AML-193 (cell line): ENCODE measurements at regions not wholly inside any gene's neighbourhood (a gene's known extent, or its start where the extent isn't known, plus 50 kb on each side); places are given as distances from the start of the nearest gene placed in this dataset.

ENCODE experiments used
- DNase-seq, 2 experiments: peaks; one replicate each; lab custom pipeline; 2025; lab: John Stamatoyannopoulos, UW

DNA sequence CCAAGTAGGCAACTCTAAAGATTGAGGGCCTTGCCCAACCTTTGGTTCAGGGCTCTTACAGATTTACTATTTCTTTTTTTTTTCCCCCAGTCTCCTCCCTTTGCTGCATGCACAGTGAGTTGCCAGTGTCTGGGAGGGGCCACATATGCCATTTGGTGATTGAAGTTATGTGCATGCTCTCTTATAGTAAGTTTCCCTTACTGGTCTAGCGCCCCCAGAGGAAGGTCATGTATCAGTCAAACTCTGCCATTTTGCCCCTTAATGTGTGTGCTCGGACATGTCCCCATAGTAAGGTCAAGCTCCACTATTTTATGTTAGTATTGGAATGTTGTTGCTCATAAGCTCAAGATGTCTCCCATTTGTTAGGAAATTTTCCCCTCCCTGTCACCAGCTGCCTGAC lies 1138.0 kb upstream of the SLC10A2 start:
- DNase-seq, result peak in 1 of 2 experiments; percentile 24

DNA sequence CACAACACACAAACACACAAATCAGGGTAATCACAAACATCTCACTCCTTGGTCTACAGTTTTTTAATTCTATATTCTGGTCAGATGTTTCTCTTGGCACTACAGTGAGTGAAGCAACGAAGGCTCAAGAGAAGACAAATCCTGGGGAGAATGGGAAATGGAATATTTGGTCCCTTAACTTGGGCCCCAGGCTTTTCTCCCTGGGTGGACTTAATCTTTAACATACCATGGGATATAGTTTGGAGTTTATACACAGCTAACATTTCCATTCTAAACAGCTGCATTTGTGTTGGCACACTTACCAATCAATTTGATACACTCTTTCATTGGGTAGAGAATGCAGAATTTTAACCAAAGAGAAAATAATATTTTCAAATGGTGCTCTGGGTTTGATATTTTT lies 1132.6 kb upstream of the SLC10A2 start:
- DNase-seq, result no peak

DNA sequence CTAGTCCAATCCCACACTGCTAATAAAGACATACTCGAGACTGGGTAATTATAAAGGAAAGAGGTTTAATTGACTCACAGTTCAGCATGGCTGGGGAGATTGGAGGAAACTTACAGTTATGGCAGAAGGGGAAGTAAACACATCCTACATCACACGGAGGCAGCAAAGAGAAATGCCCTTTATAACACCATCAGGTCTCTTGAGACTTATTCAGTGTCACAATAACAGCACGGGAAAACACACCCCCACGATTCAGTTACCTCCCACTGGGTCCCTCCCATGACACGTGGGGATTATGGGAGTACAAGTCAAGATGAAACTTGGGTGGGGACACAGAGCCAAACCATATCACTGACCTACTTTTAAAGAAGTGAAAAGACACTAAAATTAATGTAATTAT lies 1130.4 kb upstream of the SLC10A2 start:
- DNase-seq, result no peak

DNA sequence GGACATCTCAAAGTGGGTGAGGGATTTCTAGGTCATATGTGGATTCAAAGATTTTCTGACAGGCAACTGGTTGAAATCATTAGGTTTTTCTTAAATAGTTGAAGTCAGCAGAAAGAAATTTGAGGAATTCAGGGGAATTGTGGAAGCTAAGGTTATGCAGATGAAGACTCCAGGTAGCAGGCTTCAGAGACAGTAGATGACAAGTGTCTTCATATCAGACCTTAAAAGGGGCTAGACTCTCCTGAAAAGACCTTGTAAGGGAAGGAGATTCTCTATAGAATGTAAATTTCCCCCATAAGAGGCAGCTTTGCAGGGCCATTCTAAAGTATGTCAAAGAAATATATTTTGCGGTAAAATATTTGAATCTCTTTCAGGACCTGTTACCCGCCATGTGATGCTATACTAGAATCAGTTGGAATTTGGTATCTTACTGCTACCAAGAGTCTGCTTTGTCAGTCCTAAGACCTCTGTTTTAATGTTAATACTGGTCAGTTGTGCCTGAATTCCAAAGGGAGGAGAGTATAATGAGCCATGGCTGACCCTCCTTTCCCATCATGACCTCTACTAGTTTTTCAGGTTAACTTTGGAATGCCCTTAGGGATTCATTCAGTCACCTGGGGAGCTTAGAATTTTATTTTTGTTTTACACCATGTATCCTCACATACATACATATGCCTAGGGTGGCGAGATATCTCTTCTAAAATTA lies 1115.5 kb upstream of the SLC10A2 start:
- no peak for DNase-seq

DNA sequence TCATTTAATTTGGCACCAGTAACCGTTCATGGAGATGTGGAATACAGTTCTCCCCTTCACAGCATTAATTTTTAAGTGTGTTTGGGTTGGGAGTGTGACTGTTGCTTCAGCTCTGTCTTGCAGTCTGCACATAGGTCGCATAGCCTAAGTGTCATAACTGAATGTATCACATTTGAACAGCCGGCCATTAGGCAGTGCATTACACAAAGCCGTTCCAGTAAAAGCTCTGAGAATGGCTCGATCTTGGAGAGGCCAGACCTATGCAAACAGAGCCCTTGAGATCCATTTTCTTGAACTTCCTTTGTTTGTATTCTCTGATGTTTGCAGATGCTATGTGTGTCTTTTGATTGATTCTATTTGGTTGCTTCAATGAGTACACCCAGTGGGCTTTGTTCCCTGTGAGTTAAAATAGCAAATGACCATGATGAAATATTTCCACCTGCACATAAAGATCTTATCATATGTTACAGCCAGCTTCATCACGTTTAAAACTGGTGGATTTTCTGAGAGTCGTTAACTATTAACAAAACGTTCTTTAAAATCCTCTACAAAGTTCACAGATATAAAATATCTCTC lies 1104.9 kb upstream of the SLC10A2 start:
- no peak for DNase-seq

DNA sequence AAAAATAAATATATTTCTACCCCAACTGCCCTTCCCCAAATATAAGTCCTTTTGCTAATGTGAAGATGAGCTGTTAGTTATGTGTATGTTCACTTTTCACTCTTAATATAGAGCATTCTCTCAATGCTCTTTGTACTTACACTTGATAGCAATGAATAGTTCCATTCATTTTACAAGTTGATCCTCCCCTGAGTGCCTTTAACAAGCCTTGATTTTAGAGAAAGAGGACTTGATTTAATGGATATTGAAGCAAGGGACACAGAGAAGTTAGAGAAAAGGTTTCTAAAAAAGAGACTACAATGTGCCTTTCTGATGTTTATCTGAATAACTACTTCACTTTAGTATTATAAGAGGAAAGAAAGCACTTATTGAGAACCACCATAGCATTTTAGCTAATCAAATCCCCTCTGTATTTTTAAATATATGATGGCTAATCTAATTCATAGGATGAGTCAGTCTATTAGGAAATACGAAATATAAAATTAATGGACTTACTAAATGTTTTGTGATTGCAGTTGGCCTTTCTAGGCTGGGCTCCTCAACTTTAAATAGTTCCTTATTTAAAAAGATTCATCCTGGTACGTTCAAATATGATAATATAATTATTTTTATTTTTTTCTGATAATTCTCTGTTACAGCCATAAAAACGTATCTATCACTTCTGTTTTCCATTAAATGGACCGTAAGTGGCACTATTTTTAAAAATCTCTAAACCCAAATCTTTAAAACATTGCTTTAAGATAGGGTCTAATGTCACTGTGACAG lies 1097.8 kb upstream of the SLC10A2 start:
- no peak for DNase-seq

DNA sequence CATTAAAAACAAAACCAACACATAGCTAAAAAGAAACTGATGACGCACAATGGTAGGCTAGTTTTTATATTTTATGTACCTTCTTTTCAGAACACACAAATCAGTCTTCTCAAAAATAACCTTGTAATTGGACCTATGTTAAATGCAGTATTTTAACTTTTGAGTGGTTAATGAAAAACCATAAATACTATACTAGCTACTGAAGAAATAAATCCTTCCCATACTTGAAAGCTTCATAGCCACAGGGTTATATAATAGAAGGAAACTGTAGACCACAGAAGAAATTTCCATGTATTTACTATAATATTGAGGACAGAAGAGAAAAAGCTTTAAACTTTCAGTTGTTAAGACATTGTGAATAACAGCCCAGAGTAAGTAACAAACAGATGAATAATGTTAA lies 1094.3 kb upstream of the SLC10A2 start:
- no peak for DNase-seq

DNA sequence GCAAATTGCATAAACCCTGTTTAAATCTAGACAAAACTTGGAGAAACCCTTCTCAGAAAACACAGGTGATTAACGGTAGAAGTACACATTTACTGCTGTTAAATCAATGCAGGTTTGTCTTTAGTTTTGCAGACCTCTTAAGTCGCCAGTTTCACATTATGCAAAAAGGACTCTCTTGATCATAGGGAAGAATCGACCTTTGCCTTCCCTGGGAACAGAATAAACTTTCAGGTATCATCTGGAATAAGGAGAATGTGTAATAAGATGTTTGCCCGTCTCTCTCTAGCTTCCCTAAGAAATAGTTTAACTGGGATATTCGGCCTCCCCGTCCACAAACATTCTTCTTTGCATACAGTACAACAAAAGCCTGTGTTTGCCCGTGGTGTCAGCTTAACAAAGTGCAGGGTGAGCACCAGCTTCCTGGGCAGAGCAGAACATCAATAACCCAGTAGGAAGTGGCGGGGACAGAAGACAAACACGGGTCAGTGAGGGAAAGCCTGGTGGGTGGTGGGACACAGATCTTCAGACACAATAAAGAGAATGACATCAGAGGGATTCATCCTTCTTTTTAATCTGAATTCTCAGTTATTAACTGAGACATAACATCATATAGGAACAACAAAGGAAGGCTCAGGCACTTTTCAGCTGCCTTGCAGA lies 1077.7 kb upstream of the SLC10A2 start:
- no peak for DNase-seq

DNA sequence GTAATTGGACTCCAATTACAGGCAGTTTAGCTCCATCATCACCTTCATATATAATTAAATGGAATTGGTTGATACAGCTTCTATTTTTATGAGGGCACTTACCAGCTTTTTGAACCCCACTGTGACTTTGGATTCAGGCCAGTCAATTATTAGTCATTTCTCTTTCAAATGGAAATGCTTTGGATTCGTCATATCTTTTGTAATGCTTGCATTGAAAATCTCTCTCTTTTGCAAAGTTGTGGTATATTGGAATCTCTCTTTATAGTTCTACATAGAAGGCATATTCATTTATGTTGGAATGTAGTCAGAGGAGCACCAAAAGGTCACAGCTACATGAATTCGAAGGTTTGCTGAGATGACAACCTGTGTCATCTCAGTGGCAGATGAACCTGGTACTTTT lies 1074.3 kb upstream of the SLC10A2 start:
- DNase-seq, result no peak

DNA sequence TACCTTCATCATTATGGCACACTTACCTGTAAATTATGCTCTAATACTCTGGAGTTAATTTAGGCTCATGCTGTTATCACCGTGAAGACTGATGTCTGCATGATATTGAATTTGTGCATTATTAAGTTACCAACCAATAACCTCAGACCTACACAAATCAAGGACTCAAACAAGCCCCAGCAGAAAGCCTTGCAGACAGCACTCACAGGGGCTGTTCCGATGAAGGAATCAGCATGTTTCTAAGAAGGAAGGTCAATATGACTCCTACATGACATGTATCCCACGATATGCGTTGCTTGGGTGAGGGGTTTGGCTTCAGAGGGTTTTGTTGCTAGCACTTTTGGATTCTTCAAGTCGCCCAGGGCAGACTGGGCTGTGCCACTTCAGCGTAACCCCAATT lies 1071.2 kb upstream of the SLC10A2 start:
- DNase-seq, result no peak

DNA sequence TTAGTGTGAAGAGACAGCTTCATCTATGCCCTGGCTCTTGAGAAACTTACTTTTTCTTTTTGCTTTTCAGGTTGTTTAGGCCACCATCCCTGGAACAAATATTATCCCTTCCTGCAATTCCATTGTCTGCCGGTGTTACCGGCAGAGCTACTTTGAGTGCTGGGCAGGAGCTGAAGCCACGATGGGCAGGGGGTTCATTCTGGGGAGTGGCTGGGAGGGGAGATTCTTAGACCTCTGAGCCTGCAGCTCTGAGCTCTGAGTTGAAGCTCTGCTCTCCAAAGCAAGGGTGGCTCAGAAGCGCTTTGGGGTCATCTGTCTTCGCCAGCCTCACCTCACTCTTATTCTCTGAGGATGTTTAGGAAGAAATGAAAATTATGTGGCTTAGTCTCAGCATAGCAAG lies 1066.6 kb upstream of the SLC10A2 start:
- no peak for DNase-seq

DNA sequence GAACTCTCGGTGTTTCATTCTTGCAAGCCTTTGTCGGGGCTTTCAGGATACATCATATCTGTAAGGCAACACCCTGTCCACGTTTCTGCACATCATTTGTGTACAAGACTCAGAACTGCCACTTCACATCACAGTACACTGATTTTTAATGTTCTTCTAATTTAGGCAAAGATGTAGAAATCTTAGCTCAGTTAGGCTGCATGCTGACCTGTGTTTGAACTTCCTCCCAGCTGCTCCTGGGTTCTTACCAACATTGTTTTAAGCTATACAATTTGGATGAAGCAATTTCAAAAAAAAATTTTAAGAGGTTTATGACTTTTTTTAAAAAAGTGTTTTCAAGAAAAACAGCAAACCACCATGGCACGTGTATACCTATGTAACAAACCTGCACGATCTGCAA lies 1047.9 kb upstream of the SLC10A2 start:
- no peak for DNase-seq

DNA sequence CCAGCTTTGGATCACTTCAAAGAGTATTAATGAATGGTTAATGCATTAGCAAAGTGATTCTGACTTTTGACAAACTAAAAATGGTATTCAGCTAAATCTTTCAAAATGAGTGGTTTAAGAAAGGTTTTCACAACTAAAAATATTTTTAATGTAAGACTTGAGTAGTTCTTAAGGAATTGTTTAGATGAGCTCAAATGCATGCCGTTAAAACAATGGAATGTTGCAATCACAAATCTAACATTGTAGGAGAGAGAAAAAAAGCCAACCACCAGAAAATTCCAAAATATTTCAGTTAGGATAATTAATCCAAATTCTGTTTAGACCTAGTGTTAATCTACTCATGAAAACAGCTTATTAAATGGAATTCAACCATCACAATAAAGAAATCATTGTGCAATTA lies 1044.8 kb upstream of the SLC10A2 start:
- no peak for DNase-seq

DNA sequence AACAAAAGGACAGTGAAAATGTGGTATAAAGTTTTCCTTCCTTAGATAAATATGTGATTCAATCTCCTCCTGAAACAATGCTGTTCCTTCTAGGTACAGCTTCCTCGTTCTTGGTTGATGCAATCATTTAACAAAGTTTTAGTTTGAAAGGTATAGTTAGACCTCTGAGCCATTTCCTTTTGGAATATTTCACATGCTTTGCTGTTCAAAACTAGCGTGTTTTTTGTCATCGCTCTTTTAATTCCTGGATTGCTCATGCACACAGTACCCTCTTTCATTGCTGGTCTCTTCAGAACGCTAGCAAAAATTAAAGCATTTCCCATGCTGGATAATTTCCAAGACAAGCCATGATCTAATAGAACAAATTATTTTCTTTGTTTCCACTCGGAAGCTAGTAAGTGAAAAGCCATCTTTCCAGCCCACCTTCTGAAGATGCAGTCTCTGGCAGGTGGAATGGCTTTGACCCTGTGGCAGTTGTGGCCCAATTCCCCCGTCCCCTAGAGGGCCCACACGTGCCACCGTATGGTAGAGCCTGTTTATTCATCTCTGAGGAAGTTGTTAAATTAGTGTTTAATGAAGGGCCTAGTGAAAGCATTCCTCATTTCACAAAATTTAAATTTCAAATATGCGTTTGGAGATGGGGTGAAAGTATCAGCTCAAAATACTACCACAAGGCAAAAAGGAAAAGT lies 1040.6 kb upstream of the SLC10A2 start:
- DNase-seq, result no peak

DNA sequence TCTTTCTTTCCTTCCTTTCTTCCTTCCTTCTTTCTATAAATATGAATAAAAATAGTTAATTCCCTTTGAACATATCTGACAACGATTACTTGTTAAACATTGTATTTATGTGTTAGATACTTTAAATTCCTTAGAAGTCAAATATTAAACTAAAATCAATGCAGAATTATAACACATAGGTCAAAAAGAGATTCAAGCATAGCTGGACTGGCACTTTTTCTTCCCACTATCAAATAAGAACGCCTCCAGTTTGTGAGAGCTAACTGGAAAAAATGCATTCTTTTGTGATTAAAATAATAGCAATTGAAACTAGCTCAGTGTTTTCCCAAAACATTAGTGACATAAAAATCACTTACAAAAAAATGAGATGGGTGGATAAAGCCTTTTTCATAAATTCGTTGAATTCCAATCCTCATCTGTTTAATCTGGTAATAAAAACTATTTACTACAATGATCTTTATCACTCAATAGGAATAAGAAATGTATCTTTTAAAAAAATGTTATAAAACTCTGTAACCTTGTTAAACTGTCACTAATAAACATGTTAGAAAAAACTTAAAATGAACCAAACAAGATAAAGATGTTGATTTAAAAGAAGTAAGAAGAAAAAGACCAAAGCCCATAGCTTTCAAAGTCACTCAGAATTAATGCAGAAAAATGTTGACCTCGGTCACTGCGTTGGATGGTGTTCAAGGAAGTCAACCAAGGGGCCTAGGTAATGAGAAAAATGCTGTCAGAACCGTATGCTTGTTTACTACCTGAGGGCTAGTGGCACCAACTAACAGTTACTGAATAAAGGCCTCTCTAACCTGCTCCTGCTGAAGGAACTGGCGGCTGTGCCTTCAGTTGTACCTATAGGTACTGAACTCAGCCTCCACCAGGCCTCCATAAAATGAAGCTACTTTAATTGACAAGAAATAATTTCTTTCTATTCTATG lies 1039.5 kb upstream of the SLC10A2 start:
- DNase-seq, result no peak

DNA sequence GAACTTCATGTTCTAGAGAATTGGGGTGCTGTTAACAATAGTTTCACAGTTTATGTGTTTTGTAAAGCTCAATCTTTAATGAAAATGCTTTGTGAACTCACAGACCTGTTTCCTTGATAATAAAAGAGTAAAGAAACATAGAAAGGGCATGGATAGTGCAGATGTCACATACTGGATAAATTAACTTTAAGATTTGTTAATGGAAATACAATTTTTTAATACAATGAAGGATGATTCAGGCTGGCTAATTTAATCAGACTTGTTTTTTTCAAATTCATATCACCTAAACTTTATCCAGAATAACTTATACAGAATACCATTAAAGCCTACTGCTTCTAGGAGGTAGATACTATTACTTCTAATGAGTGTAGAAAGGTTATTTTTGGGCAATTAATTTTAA lies 1033.5 kb upstream of the SLC10A2 start:
- no peak for DNase-seq

DNA sequence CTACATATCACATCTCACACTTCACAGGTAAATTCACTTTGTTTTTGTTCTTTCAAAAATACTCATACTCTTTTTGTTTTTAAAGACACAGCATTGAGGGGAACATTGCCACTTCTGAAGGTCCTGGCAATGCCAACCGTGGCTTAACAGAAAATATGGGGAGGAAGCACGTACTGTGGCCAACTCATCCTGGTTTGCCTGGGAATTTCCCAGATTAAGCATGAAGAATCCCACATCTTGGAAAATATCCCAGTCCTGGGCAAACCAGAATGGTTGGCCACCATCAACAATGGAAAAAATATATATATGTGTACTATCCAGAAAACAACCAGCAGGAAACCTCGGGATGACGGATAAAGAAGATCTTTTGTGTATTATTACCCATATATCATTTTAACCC lies 1032.2 kb upstream of the SLC10A2 start:
- DNase-seq, result no peak

DNA sequence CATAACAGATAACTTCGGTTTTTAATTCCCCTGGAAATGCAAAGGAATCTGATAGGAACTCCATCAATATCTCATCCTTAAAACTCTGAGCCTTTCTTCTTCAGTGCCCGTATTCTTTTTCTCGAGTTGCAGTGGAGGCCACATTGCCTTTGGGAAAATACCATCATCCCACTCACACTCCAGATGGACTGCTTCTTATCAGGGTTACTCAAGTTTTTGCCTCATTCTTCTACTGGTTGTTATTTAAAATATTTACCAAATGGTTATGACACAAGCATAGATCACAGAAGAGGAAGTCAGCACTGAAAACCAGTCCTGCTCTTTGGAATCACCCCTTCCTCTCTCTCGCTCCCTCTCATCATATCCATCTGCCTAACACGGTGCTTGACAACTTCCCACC lies 1020.5 kb upstream of the SLC10A2 start:
- no peak for DNase-seq

DNA sequence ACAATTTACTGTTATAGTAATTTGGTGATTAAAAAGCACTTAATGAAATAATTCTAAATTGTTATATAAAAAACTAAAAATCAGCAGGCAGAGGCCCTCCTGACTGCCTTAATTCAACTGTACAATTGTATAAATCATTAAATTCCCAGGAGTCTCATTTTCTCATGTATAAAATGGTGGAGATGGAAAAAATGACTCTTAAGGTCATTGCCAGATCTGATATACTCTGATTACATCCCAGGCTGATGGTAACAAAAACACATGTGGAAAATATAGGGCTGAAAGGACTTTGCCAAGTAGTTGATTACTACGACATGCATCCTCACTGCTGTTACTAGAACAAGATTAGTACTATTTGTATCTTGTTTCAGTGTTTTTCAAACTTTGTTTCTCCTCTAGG lies 1020.0 kb upstream of the SLC10A2 start:
- no peak for DNase-seq

DNA sequence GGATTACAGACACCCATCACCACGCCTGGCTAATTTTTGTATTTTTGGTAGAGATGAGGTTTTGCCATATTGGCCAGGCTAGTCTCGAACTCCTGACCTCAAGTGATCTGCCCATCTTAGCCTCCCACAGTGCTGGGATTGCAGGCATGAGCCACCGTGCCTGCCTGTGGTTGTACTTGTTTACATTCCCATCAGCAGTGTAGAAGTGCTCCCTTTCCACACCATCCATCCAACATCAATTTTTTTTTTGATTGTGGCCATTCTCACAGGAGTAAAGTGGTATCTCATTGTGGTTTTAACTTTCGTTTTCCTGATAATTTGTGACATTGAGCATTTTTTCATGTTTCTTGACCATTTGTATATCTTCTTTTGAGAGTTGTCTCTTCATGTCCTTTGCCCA lies 1019.4 kb upstream of the SLC10A2 start:
- no peak for DNase-seq

DNA sequence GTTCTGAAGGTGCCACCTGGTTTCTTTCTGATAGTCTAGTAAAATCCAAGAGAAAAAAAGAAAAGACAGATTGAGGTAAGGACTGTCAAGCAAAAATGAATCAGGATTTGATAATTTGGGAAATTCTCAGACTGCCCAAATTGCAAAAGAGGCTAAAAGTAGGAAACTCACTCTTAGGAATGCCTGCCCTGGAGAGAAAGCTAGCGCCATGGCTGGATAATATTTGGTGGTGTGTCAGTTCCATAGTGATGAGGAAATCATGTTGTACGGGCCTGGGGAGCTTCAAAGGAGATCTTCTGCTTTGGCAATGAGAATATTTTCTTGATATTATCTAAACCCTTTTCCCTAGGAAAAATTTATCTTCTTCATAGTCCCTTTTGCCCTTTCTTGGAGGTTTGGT lies 1008.1 kb upstream of the SLC10A2 start:
- no peak for DNase-seq
